WERI-Rb-1 (cell line): ENCODE measurements at regions not wholly inside any gene's neighbourhood (a gene's known extent, or its start where the extent isn't known, plus 50 kb on each side); places are given as distances from the start of the nearest gene placed in this dataset.

ENCODE experiments used
- DNase-seq: peaks from one replicate; pipeline ENCODE4 v3.0.0-alpha.2; 2020
- H3K27ac ChIP-seq: fragments of 250-450 bp; sonication (Bioruptor Pico); 2 replicates; pipeline ENCODE4 v1.5.1; 2020; ENCODE audit warnings: mild to moderate bottlenecking, moderate library complexity
- H3K27me3 ChIP-seq: fragments of 250-450 bp; sonication (Bioruptor Pico); 2 replicates; pipeline ENCODE4 v1.5.1; 2021; ENCODE audit warnings: mild to moderate bottlenecking, low read depth, moderate library complexity; ENCODE audit not compliant: insufficient read depth, severe bottlenecking
- H3K36me3 ChIP-seq: fragments of 250-450 bp; sonication (Bioruptor Pico); 2 replicates; pipeline ENCODE4 v1.5.1; 2020; ENCODE audit warnings: mild to moderate bottlenecking, moderate library complexity
- H3K4me3 ChIP-seq: 2 replicates; pipeline ENCODE4 v1.5.1; 2011; ENCODE audit warnings: low read depth, mild to moderate bottlenecking, control low read depth, low read length
- H3K9me3 ChIP-seq: fragments of 250-450 bp; sonication (Bioruptor Pico); 2 replicates; pipeline ENCODE4 v1.5.1; 2021; ENCODE audit warnings: mild to moderate bottlenecking, moderate library complexity; ENCODE audit not compliant: severe bottlenecking
- TF ChIP-seq, protein P1 (sequence below): IDR thresholded peaks from 2 replicates; pipeline ENCODE4 v1.5.1; 2011; ENCODE audit warnings: low read depth, mild to moderate bottlenecking, control low read depth, inconsistent platforms, low read length

DNA sequence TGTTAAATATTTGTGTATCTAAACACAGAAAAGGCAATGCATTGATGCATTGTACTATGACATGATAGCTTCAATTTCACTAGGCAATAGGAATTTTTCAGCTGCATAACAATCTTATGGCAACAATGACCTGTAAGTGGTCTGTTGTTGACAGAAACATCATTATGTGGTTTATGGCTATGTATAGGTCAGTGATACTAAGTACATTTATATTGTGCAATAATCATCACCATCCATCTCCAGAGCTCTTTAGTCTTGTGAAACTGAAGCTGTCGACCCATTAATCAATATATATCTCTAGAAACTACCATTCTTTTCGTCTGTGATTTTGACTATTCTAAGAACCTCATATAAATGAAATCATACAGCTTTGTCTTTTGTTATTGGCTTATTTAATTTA lies 200.1 kb upstream of the ZNF717 start:
- TF ChIP-seq, protein P1, sequence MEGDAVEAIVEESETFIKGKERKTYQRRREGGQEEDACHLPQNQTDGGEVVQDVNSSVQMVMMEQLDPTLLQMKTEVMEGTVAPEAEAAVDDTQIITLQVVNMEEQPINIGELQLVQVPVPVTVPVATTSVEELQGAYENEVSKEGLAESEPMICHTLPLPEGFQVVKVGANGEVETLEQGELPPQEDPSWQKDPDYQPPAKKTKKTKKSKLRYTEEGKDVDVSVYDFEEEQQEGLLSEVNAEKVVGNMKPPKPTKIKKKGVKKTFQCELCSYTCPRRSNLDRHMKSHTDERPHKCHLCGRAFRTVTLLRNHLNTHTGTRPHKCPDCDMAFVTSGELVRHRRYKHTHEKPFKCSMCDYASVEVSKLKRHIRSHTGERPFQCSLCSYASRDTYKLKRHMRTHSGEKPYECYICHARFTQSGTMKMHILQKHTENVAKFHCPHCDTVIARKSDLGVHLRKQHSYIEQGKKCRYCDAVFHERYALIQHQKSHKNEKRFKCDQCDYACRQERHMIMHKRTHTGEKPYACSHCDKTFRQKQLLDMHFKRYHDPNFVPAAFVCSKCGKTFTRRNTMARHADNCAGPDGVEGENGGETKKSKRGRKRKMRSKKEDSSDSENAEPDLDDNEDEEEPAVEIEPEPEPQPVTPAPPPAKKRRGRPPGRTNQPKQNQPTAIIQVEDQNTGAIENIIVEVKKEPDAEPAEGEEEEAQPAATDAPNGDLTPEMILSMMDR = no peak
- Histone ChIP-seq H3K36me3 (no peaks in the 10 kb centered on the region), H3K27me3 (no peaks in the 10 kb centered on the region), H3K27ac (no peak overlapping the region), H3K4me3 (no peak overlapping the region), H3K9me3 (no peaks in the 10 kb centered on the region)
- no peak for DNase-seq

DNA sequence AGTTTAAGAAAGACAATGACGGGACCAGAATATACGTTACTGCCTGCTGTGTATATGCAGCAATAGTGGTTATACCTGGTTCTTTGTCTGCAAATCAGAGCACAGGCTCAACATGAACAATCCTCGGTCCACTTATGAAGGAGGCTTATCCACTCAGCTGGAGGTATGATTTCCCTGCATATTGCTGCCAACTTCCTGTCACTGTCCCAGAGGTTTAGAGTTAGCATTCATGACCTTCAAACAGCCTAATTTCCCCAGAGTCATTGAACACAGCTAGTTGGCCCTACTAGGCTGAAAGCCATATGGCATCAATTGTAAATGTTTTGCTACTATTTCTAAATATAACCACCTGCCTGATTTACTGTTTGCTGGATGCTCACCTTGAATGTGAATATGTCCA lies 224.9 kb upstream of the ZNF717 start:
- no peaks in the 10 kb centered on the region for H3K36me3 ChIP-seq
- no peak overlapping the region for H3K4me3 ChIP-seq
- DNase-seq = no peak
- TF ChIP-seq, protein P1 = no peak
- no peaks in the 10 kb centered on the region for H3K27me3 ChIP-seq
- H3K27ac ChIP-seq = no peak overlapping the region
- no peaks in the 10 kb centered on the region for H3K9me3 ChIP-seq

DNA sequence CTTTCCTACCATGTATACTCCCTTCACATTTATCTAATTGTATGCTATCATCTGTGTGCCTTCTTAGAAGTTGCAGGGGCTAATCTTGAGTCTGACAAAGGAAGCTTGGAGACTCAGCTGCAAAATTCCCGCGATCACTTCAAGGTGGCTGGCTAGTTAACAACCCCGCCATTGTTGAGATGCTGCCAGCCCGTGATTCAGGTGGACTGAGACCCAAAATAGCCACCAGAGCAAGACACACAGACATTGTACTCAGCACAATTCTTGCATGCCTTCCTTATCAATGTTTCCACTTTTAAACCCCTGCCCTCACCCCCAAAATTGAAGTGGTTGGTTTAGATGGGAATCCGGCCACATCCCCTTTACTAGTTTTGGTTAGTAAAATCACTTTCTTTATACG lies 225.8 kb upstream of the ZNF717 start:
- no peaks in the 10 kb centered on the region for H3K9me3 ChIP-seq
- DNase-seq = no peak
- no peak overlapping the region for H3K4me3 ChIP-seq
- H3K36me3 ChIP-seq = no peaks in the 10 kb centered on the region
- no peak overlapping the region for H3K27ac ChIP-seq
- no peaks in the 10 kb centered on the region for H3K27me3 ChIP-seq
- TF ChIP-seq, protein P1 = no peak

DNA sequence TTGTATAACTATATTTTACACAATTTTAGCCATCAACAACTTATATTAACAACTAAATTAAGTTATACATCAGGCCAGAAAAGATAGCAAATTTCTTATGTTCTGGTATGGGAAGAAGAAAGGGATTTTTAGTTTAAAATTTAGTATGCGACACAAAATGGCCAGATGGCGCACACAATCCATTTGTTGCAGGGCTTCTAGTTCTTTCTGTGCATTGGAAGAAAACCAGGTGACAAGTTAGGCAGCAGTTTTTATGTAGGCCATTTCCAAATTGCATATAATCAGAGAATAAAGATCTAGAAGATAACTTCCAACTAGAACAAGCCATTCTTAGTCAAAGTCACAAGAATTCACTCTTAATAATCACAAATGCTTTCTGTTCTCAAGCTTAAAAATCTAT lies 230.1 kb upstream of the ZNF717 start:
- Histone ChIP-seq H3K36me3 (no peaks in the 10 kb centered on the region), H3K4me3 (no peak overlapping the region), H3K9me3 (no peaks in the 10 kb centered on the region), H3K27me3 (no peaks in the 10 kb centered on the region), H3K27ac (no peak overlapping the region)
- DNase-seq = no peak
- TF ChIP-seq, protein P1 = no peak

DNA sequence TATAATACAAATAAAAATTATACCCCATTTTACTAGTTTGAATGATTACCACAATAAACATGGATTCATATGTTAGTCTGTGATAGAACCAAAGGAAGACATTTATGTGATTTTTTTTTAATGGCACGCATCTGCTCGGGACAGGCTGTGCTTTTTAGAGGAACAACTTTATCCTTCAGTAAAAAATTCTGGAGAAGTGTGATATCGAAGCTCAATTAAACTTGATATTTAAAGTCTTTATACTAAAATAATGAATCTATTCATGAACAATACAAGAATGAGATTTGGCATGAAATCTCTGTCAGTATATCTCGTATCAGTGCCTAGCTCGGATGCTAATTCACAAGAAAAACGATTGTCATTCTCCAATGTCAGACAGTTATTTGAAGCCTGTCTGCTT lies 230.8 kb upstream of the ZNF717 start:
- TF ChIP-seq, protein P1 = no peak
- Histone ChIP-seq H3K4me3 (no peak overlapping the region), H3K36me3 (no peaks in the 10 kb centered on the region), H3K27me3 (no peaks in the 10 kb centered on the region), H3K27ac (no peak overlapping the region), H3K9me3 (no peaks in the 10 kb centered on the region)
- no peak for DNase-seq

DNA sequence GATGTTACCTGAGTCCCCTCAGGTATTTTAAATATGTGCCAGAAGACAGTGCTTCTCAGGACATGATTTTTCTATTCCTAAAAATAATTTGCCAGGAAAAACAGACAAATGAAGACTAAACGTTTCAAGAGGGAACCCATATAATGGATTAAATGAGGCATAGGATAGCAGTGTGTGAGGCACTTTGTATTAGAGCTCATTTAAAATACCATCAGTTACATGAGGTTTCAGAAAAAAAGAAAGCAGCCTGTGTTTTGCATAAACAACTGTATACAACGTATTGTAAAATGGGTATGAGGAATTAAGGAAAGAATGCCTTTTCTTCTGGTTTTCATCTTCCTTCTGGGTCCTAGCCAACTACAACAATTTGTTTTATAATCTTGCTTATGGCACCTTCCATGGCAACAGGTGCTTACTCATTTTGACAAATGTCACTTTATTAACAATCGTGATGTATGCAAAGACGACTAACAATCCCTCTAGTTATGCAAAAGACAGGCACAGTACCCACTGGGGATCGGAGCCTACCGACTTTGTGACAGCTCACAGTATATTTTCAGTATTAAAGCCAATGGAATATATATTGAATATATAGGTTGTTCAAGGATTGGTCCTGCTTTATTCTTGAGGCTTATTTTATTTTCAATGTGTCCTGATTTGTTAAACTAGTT lies 231.6 kb upstream of the ZNF717 start:
- no peaks in the 10 kb centered on the region for H3K9me3 ChIP-seq
- TF ChIP-seq, protein P1 = no peak
- H3K27ac ChIP-seq = no peak overlapping the region
- H3K36me3 ChIP-seq = no peaks in the 10 kb centered on the region
- H3K27me3 ChIP-seq = no peaks in the 10 kb centered on the region
- no peak overlapping the region for H3K4me3 ChIP-seq
- no peak for DNase-seq
